Spleen (tissue), 7 donors: ENCODE measurements at regions not wholly inside any gene's neighbourhood (a gene's known extent, or its start where the extent isn't known, plus 50 kb on each side); places are given as distances from the start of the nearest gene placed in this dataset.

Experiments used
- CTCF ChIP-seq, 11 experiments: fragments of 200-600 bp in 7 of 11; fragments of 450-650 bp in 4 of 11; sonication (generic) in 4 of 11; IDR thresholded peaks in 8 of 11; conservative IDR thresholded peaks in 3 of 11; 1 replicate in 7 of 11; 2 replicates in 4 of 11; pipeline versions ENCODE4 v1.4.0 to v1.8.0; 2016 to 2021; ENCODE audit warnings: antibody characterized with exemption in 11 of 11, inconsistent platforms in 4 of 11, mild to moderate bottlenecking in 1 of 11
- POLR2A ChIP-seq, 3 donors: fragments of 450-650 bp; IDR thresholded peaks; one replicate each; pipeline ENCODE4 v1.5.1; 2017; ENCODE audit warnings: antibody characterized with exemption in 3 of 3, mild to moderate bottlenecking in 1 of 3
- donor health status: DM: no; HTN: no; CAD: no; lungs with moderate emphysema.
- donor health status: DM: no; HTN: no; CAD: no.
- donor health status: DM: no; HTN: no; CAD: no.

- TF ChIP-seq CTCF (IDR thresholded peaks at IDR 0.05 in 8 of 11, conservative IDR thresholded peaks at IDR 0.05 in 3 of 11) (no peak), POLR2A (IDR thresholded peaks at IDR 0.05) (no peak)
Measured at GRCh38 chr5:103435136-103435889, 127.3 kb downstream of the NUDT12 start.
